SK-N-SH (cell line): ENCODE measurements at regions not wholly inside any gene's neighbourhood (a gene's known extent, or its start where the extent isn't known, plus 50 kb on each side); places are given as distances from the start of the nearest gene placed in this dataset.

ENCODE experiments used
- CTCF ChIA-PET: fragments of 300-600, 350-600 bp; formaldehyde crosslinking; extraction: SDS; loops from one replicate; lab custom pipeline; 2021; lab: Yijun Ruan, JAX
- POLR2A ChIA-PET: fragments of 350-600 bp; sonication (Branson Sonifier 250); formaldehyde crosslinking; extraction: SDS; loops from one replicate; lab custom pipeline; 2020; ENCODE audit warnings: antibody characterized with exemption, inconsistent platforms; lab: Yijun Ruan, JAX
- DNase-seq: peaks from one replicate; pipeline ENCODE4 v3.0.0; 2012
- H2AFZ ChIP-seq: fragments of 200-600 bp; sonication (generic); 2 replicates; pipeline ENCODE4 v1.8.1; 2016; ENCODE audit warnings: antibody characterized with exemption, mild to moderate bottlenecking, low read depth
- H3F3A ChIP-seq: fragments of 200-600 bp; sonication (generic); replicated peaks from 2 replicates; pipeline ENCODE3; 2016; ENCODE audit warnings: antibody characterized with exemption, mild to moderate bottlenecking; ENCODE audit not compliant: insufficient read depth
- H3K27ac ChIP-seq, 2 experiments: fragments of 200-500 bp in 1 of 2; fragments of 200-600 bp in 1 of 2; sonication (Bioruptor generic) in 1 of 2; sonication (generic), shearing (Covaris generic) in 1 of 2; 2 replicates each; pipeline versions ENCODE4 v1.5.1 to v1.6.1; 2014 to 2016; ENCODE audit warnings: low read depth in 2 of 2, inconsistent platforms in 1 of 2, low read length in 1 of 2, mild to moderate bottlenecking in 1 of 2, mixed read lengths in 1 of 2
- H3K27me3 ChIP-seq: fragments of 200-600 bp; sonication (generic), shearing (Covaris generic); 2 replicates; pipeline ENCODE4 v1.6.1; 2016; ENCODE audit warnings: mixed run types; ENCODE audit not compliant: insufficient read depth
- H3K36me3 ChIP-seq, 2 experiments: fragments of 200-500 bp in 1 of 2; fragments of 200-600 bp in 1 of 2; sonication (Bioruptor generic) in 1 of 2; sonication (generic) in 1 of 2; replicated peaks in 1 of 2; 2 replicates each; pipeline versions ENCODE3 to v1.5.1; 2014 to 2016; ENCODE audit warnings: low read length in 1 of 2, mild to moderate bottlenecking in 1 of 2; ENCODE audit not compliant: insufficient read depth in 2 of 2, control insufficient read depth in 1 of 2
- H3K4me1 ChIP-seq, 2 experiments: fragments of 200-500 bp in 1 of 2; fragments of 200-600 bp in 1 of 2; sonication (Bioruptor generic) in 1 of 2; sonication (generic), shearing (Covaris generic) in 1 of 2; 2 replicates each; pipeline versions ENCODE4 v1.5.1 to v1.6.1; 2014 to 2016; ENCODE audit warnings: low read depth in 1 of 2, low read length in 1 of 2, mixed run types in 1 of 2; ENCODE audit not compliant: insufficient read depth in 2 of 2, control insufficient read depth in 1 of 2
- H3K4me2 ChIP-seq: fragments of 200-600 bp; sonication (generic), shearing (Covaris generic); 2 replicates; pipeline ENCODE4 v1.6.1; 2017; ENCODE audit warnings: mixed run types
- H3K4me3 ChIP-seq, 2 experiments: fragments of 200-500 bp in 1 of 2; fragments of 200-600 bp in 1 of 2; sonication (Bioruptor generic) in 1 of 2; sonication (generic), shearing (Covaris generic) in 1 of 2; 2 replicates each; pipeline versions ENCODE4 v1.5.1 to v1.8.1; 2014 to 2016; ENCODE audit warnings: low read depth in 2 of 2, inconsistent platforms in 1 of 2, low read length in 1 of 2, mild to moderate bottlenecking in 1 of 2, mixed read lengths in 1 of 2, moderate library complexity in 1 of 2
- H3K79me2 ChIP-seq: fragments of 200-600 bp; sonication (generic); 2 replicates; pipeline ENCODE4 v1.8.1; 2017; ENCODE audit warnings: mild to moderate bottlenecking; ENCODE audit not compliant: insufficient read depth
- H3K9ac ChIP-seq: fragments of 200-600 bp; sonication (generic); 2 replicates; pipeline ENCODE4 v1.6.1; 2017; ENCODE audit warnings: mixed run types
- H3K9me2 ChIP-seq: fragments of 200-600 bp; sonication (generic); 2 replicates; pipeline ENCODE4 v1.6.1; 2017; ENCODE audit warnings: mixed run types
- H3K9me3 ChIP-seq: fragments of 200-600 bp; sonication (generic); 2 replicates; pipeline ENCODE4 v1.6.1; 2017; ENCODE audit warnings: mixed run types, mild to moderate bottlenecking, moderate library complexity
- H4K20me1 ChIP-seq: fragments of 200-600 bp; sonication (generic); 2 replicates; pipeline ENCODE4 v1.6.1; 2017; ENCODE audit warnings: mild to moderate bottlenecking, mixed run types; ENCODE audit not compliant: insufficient read depth
- ELF1 ChIP-seq: IDR thresholded peaks from 2 replicates; pipeline ENCODE4 v1.4.0; 2012
- EP300 ChIP-seq, 2 experiments: IDR thresholded peaks; 2 replicates each; pipeline versions ENCODE4 v1.4.0 to v1.6.1; 2012; ENCODE audit warnings: borderline replicate concordance in 1 of 2, low read depth in 1 of 2, low read length in 1 of 2
- FOSL2 ChIP-seq: IDR thresholded peaks from 2 replicates; pipeline ENCODE4 v1.4.0; 2012; ENCODE audit warnings: low read depth, mild to moderate bottlenecking, moderate library complexity, borderline replicate concordance
- FOXJ3 ChIP-seq: sonication (generic); formaldehyde crosslinking; IDR thresholded peaks from 2 replicates; pipeline ENCODE4 v1.5.1; 2020; ENCODE audit warnings: mild to moderate bottlenecking, missing genetic modification reagents
- FOXM1 ChIP-seq: IDR thresholded peaks from 2 replicates; pipeline ENCODE4 v1.4.0; 2012; ENCODE audit warnings: low read depth, mild to moderate bottlenecking
- GABPA ChIP-seq: IDR thresholded peaks from 2 replicates; pipeline ENCODE4 v1.4.0; 2012; ENCODE audit warnings: low read depth, mild to moderate bottlenecking
- GATA2 ChIP-seq: sonication (generic); formaldehyde crosslinking; IDR thresholded peaks from 2 replicates; pipeline ENCODE4 v1.5.0; 2020; ENCODE audit warnings: mild to moderate bottlenecking, missing genetic modification reagents
- JUND ChIP-seq: IDR thresholded peaks from 2 replicates; pipeline ENCODE4 v1.4.0; 2012
- NFIC ChIP-seq: IDR thresholded peaks from 2 replicates; pipeline ENCODE4 v1.4.0; 2012; ENCODE audit warnings: borderline replicate concordance
- NRF1 ChIP-seq: IDR thresholded peaks from 2 replicates; pipeline ENCODE4 v1.6.1; 2012; ENCODE audit warnings: low read depth, mild to moderate bottlenecking, low read length
- RCOR1 ChIP-seq: fragments of 150-350 bp; IDR thresholded peaks from 2 replicates; pipeline ENCODE4 v1.6.1; 2017; ENCODE audit warnings: antibody characterized with exemption, low read length
- RFX5 ChIP-seq: IDR thresholded peaks from 2 replicates; pipeline ENCODE4 v1.6.1; 2012; ENCODE audit warnings: mild to moderate bottlenecking, improper control_type of control experiment, low read length
- SIN3A ChIP-seq: IDR thresholded peaks from 2 replicates; pipeline ENCODE4 v1.6.1; 2012; ENCODE audit warnings: low read depth, mild to moderate bottlenecking, low read length, moderate library complexity, borderline replicate concordance
- SMC3 ChIP-seq: IDR thresholded peaks from 2 replicates; pipeline ENCODE4 v1.6.1; 2012; ENCODE audit warnings: low read depth, low read length, improper control_type of control experiment
- TAF1 ChIP-seq: IDR thresholded peaks from 2 replicates; pipeline ENCODE4 v1.6.1; 2012; ENCODE audit warnings: low read depth, mild to moderate bottlenecking, low read length, moderate library complexity, borderline replicate concordance
- TCF12 ChIP-seq: IDR thresholded peaks from 2 replicates; pipeline ENCODE4 v1.4.0; 2012
- TEAD4 ChIP-seq: IDR thresholded peaks from 2 replicates; pipeline ENCODE4 v1.4.0; 2012; ENCODE audit warnings: mild to moderate bottlenecking, borderline replicate concordance; ENCODE audit not compliant: insufficient read depth
- YY1 ChIP-seq: IDR thresholded peaks from 2 replicates; pipeline ENCODE4 v1.4.0; 2012; ENCODE audit warnings: low read depth, mild to moderate bottlenecking
- WGBS: methylation state at CpG from one replicate; pipeline ENCODE4 v1.1.6; 2017; ENCODE audit warnings: low lambda C conversion rate; 5-methylcytosine and 5-hydroxymethylcytosine counted together
- TF ChIP-seq, protein P1 (sequence below): fragments of 150-350 bp; IDR thresholded peaks from 2 replicates; pipeline ENCODE4 v1.6.1; 2016; ENCODE audit warnings: mild to moderate bottlenecking, low read depth, low read length
- TF ChIP-seq, protein P2 (sequence below): IDR thresholded peaks from 2 replicates; pipeline ENCODE4 v1.4.0; 2012; ENCODE audit warnings: low read depth, borderline replicate concordance
- TF ChIP-seq, protein P3 (sequence below): IDR thresholded peaks from 2 replicates; pipeline ENCODE4 v1.6.1; 2012; ENCODE audit warnings: mild to moderate bottlenecking, low read depth, low read length, moderate library complexity
- TF ChIP-seq, protein P4 (sequence below): IDR thresholded peaks from 2 replicates; pipeline ENCODE4; 2012
- TF ChIP-seq, protein P5 (sequence below): IDR thresholded peaks from 2 replicates; pipeline ENCODE4 v1.4.0; 2012; ENCODE audit warnings: low read depth, borderline replicate concordance
- TF ChIP-seq, protein P6 (sequence below): IDR thresholded peaks from 2 replicates; pipeline ENCODE4 v1.4.0; 2012; ENCODE audit warnings: low read depth
- TF ChIP-seq, protein P7 (sequence below): fragments of 150-350 bp; IDR thresholded peaks from 2 replicates; pipeline ENCODE4 v1.6.1; 2017; ENCODE audit warnings: antibody characterized with exemption, low read length, low read depth, borderline replicate concordance

DNA sequence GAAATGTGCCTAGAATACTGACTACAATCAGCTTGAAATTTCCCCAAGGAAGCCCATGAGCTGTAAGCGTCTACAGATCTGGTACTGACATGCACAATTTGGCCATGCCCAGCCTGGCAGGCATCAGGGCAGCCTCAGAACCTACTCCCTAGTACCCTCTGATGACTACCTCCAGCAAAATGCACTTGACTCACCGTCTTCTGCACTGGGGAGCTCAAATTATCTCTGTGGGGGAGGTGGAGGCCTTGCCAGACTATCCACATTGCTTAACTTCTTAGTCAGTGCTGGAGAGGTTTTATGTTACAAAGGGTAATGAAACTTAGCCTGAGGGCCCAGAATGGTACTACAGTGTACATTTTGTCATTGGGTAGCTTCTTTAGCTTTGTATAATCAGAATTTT lies 126.0 kb upstream of the ADGRF1 start:
- DNase-seq: no peak
- WGBS: 6% methylated on average over 2 of the region's 2 CpGs
- Histone ChIP-seq H4K20me1 (no peaks in the 10 kb centered on the region), H3K9ac (no peak overlapping the region), H3F3A (no peaks in the 10 kb centered on the region), H3K9me2 (no peaks in the 10 kb centered on the region), H3K4me2 (peak overlapping the region; percentile 55; the same call in 1 of the 2 replicates), H3K36me3 (no peaks in the 10 kb centered on the region), H3K4me1 (peaks cover 0 to 24% of the 10 kb centered on the region in 2 experiments; a peak in 2 of 4 replicates), H3K79me2 (no peaks in the 10 kb centered on the region), H3K4me3 (no peak overlapping the region), H3K27me3 (no peaks in the 10 kb centered on the region), H3K27ac (peak overlapping the region in 1 of 2 experiments; percentile 73; a peak in 2 of 4 replicates), H2AFZ (peak overlapping the region; percentile 57; the same call in 1 of the 2 replicates), H3K9me3 (no peaks in the 10 kb centered on the region)
- CTCF ChIA-PET: interaction anchor here (1.5 kb wide), 1 partner anchor 14 kb away, joined by 3 read pairs; no protein-coding TSS in a partner anchor
- POLR2A ChIA-PET: no interaction called here
- TF ChIP-seq GABPA (no peak), JUND (peak; percentile 86), FOSL2 (peak; percentile 96), TEAD4 (peak; percentile 66; the same call in 1 of the 2 replicates), NRF1 (no peak), FOXM1 (no peak), EP300 (IDR thresholded peaks at IDR 0.05; ENCODE audit: borderline replicate concordance in 1 of 2, low read depth in 1 of 2, low read length in 1 of 2) (peak in 1 of 2 experiments; percentile 93; a peak in 2 of 4 replicates), ELF1 (0 out of 2 replicates have a peak, but pooled peaks have one; percentile 23), TCF12 (peak; percentile 89), TAF1 (0 out of 2 replicates have a peak, but pooled peaks have one; percentile 37), YY1 (0 out of 2 replicates have a peak, but pooled peaks have one; percentile 27), NFIC (peak; percentile 91), RCOR1 (no peak), SIN3A (peak; percentile 49; the same call in 1 of the 2 replicates), FOXJ3 (CRISPR knock-in tag) (no peak), SMC3 (no peak), RFX5 (no peak), GATA2 (no peak)
- TF ChIP-seq, protein P1, sequence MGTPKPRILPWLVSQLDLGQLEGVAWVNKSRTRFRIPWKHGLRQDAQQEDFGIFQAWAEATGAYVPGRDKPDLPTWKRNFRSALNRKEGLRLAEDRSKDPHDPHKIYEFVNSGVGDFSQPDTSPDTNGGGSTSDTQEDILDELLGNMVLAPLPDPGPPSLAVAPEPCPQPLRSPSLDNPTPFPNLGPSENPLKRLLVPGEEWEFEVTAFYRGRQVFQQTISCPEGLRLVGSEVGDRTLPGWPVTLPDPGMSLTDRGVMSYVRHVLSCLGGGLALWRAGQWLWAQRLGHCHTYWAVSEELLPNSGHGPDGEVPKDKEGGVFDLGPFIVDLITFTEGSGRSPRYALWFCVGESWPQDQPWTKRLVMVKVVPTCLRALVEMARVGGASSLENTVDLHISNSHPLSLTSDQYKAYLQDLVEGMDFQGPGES: no peak
- TF ChIP-seq, protein P2, sequence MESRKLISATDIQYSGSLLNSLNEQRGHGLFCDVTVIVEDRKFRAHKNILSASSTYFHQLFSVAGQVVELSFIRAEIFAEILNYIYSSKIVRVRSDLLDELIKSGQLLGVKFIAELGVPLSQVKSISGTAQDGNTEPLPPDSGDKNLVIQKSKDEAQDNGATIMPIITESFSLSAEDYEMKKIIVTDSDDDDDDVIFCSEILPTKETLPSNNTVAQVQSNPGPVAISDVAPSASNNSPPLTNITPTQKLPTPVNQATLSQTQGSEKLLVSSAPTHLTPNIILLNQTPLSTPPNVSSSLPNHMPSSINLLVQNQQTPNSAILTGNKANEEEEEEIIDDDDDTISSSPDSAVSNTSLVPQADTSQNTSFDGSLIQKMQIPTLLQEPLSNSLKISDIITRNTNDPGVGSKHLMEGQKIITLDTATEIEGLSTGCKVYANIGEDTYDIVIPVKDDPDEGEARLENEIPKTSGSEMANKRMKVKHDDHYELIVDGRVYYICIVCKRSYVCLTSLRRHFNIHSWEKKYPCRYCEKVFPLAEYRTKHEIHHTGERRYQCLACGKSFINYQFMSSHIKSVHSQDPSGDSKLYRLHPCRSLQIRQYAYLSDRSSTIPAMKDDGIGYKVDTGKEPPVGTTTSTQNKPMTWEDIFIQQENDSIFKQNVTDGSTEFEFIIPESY: peak; percentile 69; the same call in 1 of the 2 replicates
- TF ChIP-seq, protein P3, sequence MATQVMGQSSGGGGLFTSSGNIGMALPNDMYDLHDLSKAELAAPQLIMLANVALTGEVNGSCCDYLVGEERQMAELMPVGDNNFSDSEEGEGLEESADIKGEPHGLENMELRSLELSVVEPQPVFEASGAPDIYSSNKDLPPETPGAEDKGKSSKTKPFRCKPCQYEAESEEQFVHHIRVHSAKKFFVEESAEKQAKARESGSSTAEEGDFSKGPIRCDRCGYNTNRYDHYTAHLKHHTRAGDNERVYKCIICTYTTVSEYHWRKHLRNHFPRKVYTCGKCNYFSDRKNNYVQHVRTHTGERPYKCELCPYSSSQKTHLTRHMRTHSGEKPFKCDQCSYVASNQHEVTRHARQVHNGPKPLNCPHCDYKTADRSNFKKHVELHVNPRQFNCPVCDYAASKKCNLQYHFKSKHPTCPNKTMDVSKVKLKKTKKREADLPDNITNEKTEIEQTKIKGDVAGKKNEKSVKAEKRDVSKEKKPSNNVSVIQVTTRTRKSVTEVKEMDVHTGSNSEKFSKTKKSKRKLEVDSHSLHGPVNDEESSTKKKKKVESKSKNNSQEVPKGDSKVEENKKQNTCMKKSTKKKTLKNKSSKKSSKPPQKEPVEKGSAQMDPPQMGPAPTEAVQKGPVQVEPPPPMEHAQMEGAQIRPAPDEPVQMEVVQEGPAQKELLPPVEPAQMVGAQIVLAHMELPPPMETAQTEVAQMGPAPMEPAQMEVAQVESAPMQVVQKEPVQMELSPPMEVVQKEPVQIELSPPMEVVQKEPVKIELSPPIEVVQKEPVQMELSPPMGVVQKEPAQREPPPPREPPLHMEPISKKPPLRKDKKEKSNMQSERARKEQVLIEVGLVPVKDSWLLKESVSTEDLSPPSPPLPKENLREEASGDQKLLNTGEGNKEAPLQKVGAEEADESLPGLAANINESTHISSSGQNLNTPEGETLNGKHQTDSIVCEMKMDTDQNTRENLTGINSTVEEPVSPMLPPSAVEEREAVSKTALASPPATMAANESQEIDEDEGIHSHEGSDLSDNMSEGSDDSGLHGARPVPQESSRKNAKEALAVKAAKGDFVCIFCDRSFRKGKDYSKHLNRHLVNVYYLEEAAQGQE: peak; percentile 75; the same call in 1 of the 2 replicates
- TF ChIP-seq, protein P4, sequence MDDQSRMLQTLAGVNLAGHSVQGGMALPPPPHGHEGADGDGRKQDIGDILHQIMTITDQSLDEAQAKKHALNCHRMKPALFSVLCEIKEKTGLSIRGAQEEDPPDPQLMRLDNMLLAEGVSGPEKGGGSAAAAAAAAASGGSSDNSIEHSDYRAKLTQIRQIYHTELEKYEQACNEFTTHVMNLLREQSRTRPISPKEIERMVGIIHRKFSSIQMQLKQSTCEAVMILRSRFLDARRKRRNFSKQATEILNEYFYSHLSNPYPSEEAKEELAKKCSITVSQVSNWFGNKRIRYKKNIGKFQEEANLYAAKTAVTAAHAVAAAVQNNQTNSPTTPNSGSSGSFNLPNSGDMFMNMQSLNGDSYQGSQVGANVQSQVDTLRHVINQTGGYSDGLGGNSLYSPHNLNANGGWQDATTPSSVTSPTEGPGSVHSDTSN: peak; percentile 76
- TF ChIP-seq, protein P5, sequence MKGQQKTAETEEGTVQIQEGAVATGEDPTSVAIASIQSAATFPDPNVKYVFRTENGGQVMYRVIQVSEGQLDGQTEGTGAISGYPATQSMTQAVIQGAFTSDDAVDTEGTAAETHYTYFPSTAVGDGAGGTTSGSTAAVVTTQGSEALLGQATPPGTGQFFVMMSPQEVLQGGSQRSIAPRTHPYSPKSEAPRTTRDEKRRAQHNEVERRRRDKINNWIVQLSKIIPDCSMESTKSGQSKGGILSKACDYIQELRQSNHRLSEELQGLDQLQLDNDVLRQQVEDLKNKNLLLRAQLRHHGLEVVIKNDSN: no peak
- TF ChIP-seq, protein P6, sequence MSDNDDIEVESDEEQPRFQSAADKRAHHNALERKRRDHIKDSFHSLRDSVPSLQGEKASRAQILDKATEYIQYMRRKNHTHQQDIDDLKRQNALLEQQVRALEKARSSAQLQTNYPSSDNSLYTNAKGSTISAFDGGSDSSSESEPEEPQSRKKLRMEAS: peak; percentile 62
- TF ChIP-seq, protein P7, sequence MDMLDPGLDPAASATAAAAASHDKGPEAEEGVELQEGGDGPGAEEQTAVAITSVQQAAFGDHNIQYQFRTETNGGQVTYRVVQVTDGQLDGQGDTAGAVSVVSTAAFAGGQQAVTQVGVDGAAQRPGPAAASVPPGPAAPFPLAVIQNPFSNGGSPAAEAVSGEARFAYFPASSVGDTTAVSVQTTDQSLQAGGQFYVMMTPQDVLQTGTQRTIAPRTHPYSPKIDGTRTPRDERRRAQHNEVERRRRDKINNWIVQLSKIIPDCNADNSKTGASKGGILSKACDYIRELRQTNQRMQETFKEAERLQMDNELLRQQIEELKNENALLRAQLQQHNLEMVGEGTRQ: no peak
